ENCODE measurements at regions not wholly inside any gene's neighbourhood (a gene's known extent, or its start where the extent isn't known, plus 50 kb on each side); places are given as distances from the start of the nearest gene placed in this dataset.

DNA sequence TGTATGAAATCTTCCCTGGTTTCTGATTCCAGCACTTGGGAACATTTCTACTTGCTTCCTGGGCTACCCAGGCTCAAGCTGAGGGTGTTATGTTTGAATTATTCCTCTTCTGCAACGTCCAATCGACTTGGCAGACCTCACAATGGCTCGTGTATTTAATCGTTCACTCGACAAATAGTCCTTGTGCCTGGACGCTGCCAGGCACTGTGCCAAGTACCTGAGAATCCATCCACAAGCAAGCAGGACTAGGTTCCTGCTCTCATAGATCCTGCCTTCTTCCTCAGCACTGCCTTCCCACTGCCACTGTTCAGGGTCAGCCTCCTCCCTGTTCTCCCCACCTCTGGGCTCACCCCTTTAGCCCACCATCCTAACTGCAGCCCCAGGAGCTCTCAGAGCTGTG lies 113.3 kb downstream of the EFNB1 start:
- Histone ChIP-seq H3K36me3 (ENCODE audit: control insufficient read depth, insufficient read depth, low read length) (no peaks in the 10 kb centered on the region), H3K4me1 (ENCODE audit: control insufficient read depth, insufficient read depth, low read length) (no peaks in the 10 kb centered on the region), H3K27me3 (ENCODE audit: control insufficient read depth, insufficient read depth, low read length) (peaks cover 2% of the 10 kb centered on the region), H3K27ac (ENCODE audit: low read depth, low read length) (no peak overlapping the region), H3K9ac (ENCODE audit: low read length) (no peak overlapping the region), H3K4me3 (ENCODE audit: low read length) (no peak overlapping the region)

DNA sequence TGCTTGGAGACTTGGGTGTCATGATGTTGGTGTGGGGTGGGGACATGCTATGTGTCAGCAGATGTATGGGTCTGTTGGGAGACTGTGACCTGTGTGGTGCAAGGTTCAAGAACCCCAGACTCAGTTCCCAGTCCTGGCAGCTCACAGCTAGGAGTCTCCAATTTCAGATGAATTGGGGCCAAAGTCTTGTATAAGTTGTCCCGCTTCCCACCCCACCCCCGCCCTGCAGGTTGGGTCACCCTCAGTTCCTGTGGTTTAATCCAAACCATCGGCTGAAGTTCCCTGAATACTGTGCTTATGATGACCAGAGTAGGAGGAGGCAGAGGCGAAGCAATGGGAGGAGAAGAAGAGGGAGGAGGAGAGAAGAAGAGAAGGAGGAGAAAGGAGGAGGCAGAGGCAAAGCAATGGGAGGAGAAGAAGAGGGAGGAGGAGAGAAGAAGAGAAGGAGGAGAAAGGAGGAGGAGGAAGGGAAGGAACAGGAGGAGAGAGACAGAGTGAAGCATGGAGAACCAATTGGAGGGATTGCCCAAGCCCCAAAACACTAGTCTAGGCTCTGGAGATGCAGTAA lies 112.6 kb downstream of the EFNB1 start:
- Histone ChIP-seq H3K4me1 (ENCODE audit: control insufficient read depth, insufficient read depth, low read length) (no peaks in the 10 kb centered on the region), H3K4me3 (ENCODE audit: low read length) (no peak overlapping the region), H3K27me3 (ENCODE audit: control insufficient read depth, insufficient read depth, low read length) (peaks cover 2% of the 10 kb centered on the region), H3K36me3 (ENCODE audit: control insufficient read depth, insufficient read depth, low read length) (no peaks in the 10 kb centered on the region), H3K27ac (ENCODE audit: low read depth, low read length) (no peak overlapping the region), H3K9ac (ENCODE audit: low read length) (no peak overlapping the region)

DNA sequence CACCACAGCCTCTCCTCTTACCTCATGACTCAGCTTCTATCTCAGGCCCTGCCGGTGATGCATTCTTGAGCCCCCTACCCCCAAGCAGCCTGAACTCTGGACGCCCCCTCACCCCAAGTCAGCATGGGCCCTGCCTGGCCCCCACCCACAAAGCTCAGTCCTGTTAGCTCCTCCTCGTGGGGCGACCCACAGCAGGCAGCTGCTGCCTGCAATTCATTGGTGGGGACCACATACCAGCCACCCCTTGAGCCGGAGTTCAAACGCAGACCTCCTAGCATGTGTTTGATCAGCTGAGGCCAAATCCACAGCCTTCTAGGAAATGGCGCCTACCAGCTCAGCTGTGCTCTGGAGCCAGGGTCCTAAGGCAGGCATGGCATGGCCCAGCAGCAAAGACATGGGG lies 111.8 kb downstream of the EFNB1 start:
- H3K36me3 ChIP-seq (ENCODE audit: control insufficient read depth, insufficient read depth, low read length): no peaks in the 10 kb centered on the region
- no peak overlapping the region for H3K9ac ChIP-seq (ENCODE audit: low read length)
- H3K27ac ChIP-seq (ENCODE audit: low read depth, low read length): no peak overlapping the region
- no peaks in the 10 kb centered on the region for H3K4me1 ChIP-seq (ENCODE audit: control insufficient read depth, insufficient read depth, low read length)
- peaks cover 2% of the 10 kb centered on the region for H3K27me3 ChIP-seq (ENCODE audit: control insufficient read depth, insufficient read depth, low read length)
- H3K4me3 ChIP-seq (ENCODE audit: low read length): no peak overlapping the region

DNA sequence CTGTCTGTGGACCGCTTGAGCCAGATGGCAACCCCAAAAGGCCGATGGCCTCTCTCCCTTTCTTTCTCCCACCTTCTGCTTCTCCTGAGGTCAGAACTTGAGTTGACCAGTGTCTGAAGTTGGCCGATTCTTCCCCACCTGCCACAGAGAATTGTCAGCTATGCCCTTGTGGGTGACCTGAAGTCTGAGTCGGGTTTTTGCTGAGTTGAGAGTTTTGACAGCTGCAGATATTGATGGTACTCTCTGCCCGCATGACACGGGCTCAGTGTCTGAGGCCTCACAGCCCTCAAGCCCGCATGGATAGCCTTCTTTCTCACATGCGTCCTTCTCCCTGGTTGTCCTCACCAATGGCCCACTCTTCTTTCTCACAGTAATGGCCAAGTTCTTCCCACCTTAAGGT lies 111.0 kb downstream of the EFNB1 start:
- no peaks in the 10 kb centered on the region for H3K36me3 ChIP-seq (ENCODE audit: control insufficient read depth, insufficient read depth, low read length)
- H3K27me3 ChIP-seq (ENCODE audit: control insufficient read depth, insufficient read depth, low read length): no peaks in the 10 kb centered on the region
- no peaks in the 10 kb centered on the region for H3K4me1 ChIP-seq (ENCODE audit: control insufficient read depth, insufficient read depth, low read length)

GRCh38 chrX:68938244-68939004 lies 109.6 kb downstream of the EFNB1 start:
- Histone ChIP-seq H3K4me1 (ENCODE audit: control insufficient read depth, insufficient read depth, low read length) (no peaks in the 10 kb centered on the region), H3K4me3 (ENCODE audit: low read length) (no peak overlapping the region), H3K27me3 (ENCODE audit: control insufficient read depth, insufficient read depth, low read length) (no peaks in the 10 kb centered on the region), H3K27ac (ENCODE audit: low read depth, low read length) (no peak overlapping the region), H3K9ac (ENCODE audit: low read length) (no peak overlapping the region), H3K36me3 (ENCODE audit: control insufficient read depth, insufficient read depth, low read length) (no peaks in the 10 kb centered on the region)

More for the DNA sequence above, 111.0 kb downstream of the EFNB1 start:
- no peak overlapping the region for H3K27ac ChIP-seq (ENCODE audit: low read depth, low read length)
- H3K9ac ChIP-seq (ENCODE audit: low read length): no peak overlapping the region
- H3K4me3 ChIP-seq (ENCODE audit: low read length): no peak overlapping the region

DNA sequence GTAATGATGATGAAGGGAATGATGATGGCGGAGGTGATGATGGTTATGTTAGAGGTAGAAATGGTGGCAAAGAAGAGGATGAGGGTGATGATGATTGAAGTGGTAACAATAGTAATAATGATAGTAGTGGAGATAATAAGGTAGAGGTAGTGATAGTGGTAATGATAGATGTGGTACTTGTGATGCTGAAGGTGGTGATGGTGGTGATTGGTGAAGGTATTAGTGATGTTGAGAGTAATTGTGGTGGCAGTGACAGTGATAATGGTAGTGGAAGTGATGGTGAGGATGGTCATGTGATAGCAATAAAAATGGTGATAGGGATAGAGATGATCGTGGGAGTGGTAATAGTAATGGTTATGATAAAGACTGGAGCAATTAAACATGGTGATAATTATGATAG lies 108.8 kb downstream of the EFNB1 start:
- H3K27me3 ChIP-seq (ENCODE audit: control insufficient read depth, insufficient read depth, low read length): no peaks in the 10 kb centered on the region
- H3K27ac ChIP-seq (ENCODE audit: low read depth, low read length): no peak overlapping the region
- H3K36me3 ChIP-seq (ENCODE audit: control insufficient read depth, insufficient read depth, low read length): no peaks in the 10 kb centered on the region
- H3K9ac ChIP-seq (ENCODE audit: low read length): no peak overlapping the region
- no peak overlapping the region for H3K4me3 ChIP-seq (ENCODE audit: low read length)
- no peaks in the 10 kb centered on the region for H3K4me1 ChIP-seq (ENCODE audit: control insufficient read depth, insufficient read depth, low read length)

DNA sequence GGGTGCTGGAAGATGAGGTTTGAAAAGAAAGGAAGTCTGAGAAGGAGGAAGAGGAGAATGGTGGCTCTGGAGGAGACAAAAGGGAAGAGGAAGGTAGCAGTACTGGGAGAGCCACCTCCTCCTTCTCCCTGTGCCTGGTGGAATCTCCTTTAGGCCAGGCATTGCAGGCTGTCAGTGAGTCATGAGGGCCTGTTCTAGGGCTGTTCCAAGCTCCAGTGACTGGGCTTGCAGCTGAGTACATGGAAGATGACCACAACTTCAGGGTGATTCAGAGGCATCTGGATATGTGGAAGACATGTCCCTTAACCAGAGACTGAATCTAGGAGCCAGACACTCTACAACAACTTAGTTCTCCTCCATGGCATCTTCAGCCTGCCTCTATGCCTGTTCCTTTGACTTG lies 107.8 kb downstream of the EFNB1 start:
- Histone ChIP-seq H3K27me3 (ENCODE audit: control insufficient read depth, insufficient read depth, low read length) (no peaks in the 10 kb centered on the region), H3K4me1 (ENCODE audit: control insufficient read depth, insufficient read depth, low read length) (no peaks in the 10 kb centered on the region), H3K36me3 (ENCODE audit: control insufficient read depth, insufficient read depth, low read length) (no peaks in the 10 kb centered on the region), H3K4me3 (ENCODE audit: low read length) (no peak overlapping the region), H3K27ac (ENCODE audit: low read depth, low read length) (no peak overlapping the region), H3K9ac (ENCODE audit: low read length) (no peak overlapping the region)

DNA sequence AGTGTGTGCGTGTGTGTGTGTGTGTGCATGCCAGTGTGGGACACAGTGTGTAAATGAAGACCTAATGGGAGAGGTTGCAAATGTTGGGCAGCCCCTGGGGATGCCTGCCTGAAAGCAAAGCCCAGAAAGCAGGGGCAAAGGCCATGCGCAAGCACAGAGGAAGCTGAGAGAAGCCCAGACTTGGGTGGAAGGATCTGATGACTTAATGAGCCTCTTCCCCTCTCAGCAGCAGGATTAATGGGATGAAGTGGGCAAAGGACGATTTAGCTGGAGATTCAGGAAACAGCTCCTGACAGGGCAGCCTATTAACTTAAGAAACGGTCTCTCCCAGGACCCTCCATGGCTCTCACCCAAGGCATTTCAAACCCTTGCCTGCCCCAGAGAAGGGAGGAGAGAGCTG lies 107.3 kb downstream of the EFNB1 start:
- Histone ChIP-seq H3K27ac (ENCODE audit: low read depth, low read length) (no peak overlapping the region), H3K9ac (ENCODE audit: low read length) (no peak overlapping the region)

DNA sequence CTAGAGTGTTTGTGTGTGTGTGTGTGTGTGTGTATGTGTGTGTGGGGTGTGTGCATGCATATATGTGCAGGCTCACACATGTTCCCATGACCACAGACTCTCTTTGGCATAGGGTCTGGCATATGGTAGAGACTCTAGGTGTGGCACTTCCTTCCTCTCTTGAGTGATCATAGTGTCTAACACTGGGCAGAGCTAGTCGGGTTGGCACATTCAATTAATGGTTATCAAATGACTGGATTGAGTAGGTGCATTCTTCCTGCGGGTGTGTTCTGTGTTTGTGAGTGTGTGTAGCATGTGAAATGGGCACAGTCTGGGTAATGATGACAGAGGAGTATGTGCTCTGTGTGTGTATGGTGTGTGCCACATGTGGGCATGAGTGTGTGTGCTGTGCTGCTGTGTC lies 106.5 kb downstream of the EFNB1 start:
- H3K9ac ChIP-seq (ENCODE audit: low read length): no peak overlapping the region
- H3K36me3 ChIP-seq (ENCODE audit: control insufficient read depth, insufficient read depth, low read length): no peaks in the 10 kb centered on the region
- H3K27ac ChIP-seq (ENCODE audit: low read depth, low read length): no peak overlapping the region
- H3K27me3 ChIP-seq (ENCODE audit: control insufficient read depth, insufficient read depth, low read length): no peaks in the 10 kb centered on the region
- no peaks in the 10 kb centered on the region for H3K4me1 ChIP-seq (ENCODE audit: control insufficient read depth, insufficient read depth, low read length)
- no peak overlapping the region for H3K4me3 ChIP-seq (ENCODE audit: low read length)

More for the DNA sequence above, 107.3 kb downstream of the EFNB1 start:
- Histone ChIP-seq H3K36me3 (ENCODE audit: control insufficient read depth, insufficient read depth, low read length) (no peaks in the 10 kb centered on the region), H3K4me1 (ENCODE audit: control insufficient read depth, insufficient read depth, low read length) (no peaks in the 10 kb centered on the region), H3K4me3 (ENCODE audit: low read length) (no peak overlapping the region), H3K27me3 (ENCODE audit: control insufficient read depth, insufficient read depth, low read length) (no peaks in the 10 kb centered on the region)

DNA sequence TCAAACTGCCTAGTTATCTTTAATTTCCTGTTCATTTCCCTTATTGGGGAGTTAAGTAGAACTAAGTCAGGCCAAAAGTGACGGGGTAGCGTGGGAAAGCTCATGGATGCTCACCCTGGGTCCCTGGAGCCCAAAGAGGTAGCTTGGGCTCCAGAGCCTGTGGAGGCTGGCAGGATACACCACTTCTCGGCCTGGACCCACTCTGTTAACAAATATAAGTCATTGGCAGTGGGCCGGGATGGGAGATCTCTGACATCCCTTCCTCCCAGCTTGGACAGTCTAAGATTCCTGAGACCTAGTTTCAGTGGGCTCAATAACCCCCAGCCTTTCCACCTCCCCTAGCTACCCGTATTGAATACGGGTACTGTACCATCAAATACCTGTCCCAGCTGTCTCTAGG lies 106.1 kb downstream of the EFNB1 start:
- Histone ChIP-seq H3K27ac (ENCODE audit: low read depth, low read length) (no peak overlapping the region), H3K27me3 (ENCODE audit: control insufficient read depth, insufficient read depth, low read length) (no peaks in the 10 kb centered on the region), H3K4me3 (ENCODE audit: low read length) (no peak overlapping the region), H3K4me1 (ENCODE audit: control insufficient read depth, insufficient read depth, low read length) (no peaks in the 10 kb centered on the region), H3K9ac (ENCODE audit: low read length) (no peak overlapping the region), H3K36me3 (ENCODE audit: control insufficient read depth, insufficient read depth, low read length) (no peaks in the 10 kb centered on the region)

DNA sequence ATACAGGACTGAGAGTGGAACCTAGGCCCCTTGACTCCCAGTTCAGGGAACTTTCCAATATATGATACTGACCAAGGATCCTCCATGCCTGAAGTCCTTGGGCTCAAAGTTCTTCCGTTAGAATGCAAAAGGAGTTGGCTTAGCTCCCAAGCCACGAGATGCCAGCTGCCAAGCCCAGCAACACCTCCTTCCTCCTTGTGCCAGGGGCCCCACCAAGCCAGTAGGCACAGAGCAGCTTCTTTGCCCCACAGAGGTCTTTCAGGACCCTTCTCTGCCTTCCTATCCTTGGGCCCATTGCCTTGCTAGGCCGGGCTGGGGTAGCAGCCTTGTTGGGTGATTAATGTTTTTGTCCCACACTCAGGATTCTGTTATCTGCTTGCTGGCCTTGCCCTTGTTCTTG lies 105.6 kb downstream of the EFNB1 start:
- no peak overlapping the region for H3K4me3 ChIP-seq (ENCODE audit: low read length)
- no peak overlapping the region for H3K9ac ChIP-seq (ENCODE audit: low read length)
- no peaks in the 10 kb centered on the region for H3K36me3 ChIP-seq (ENCODE audit: control insufficient read depth, insufficient read depth, low read length)
- H3K4me1 ChIP-seq (ENCODE audit: control insufficient read depth, insufficient read depth, low read length): no peaks in the 10 kb centered on the region
- H3K27ac ChIP-seq (ENCODE audit: low read depth, low read length): no peak overlapping the region
- peaks cover 1% of the 10 kb centered on the region for H3K27me3 ChIP-seq (ENCODE audit: control insufficient read depth, insufficient read depth, low read length)

DNA sequence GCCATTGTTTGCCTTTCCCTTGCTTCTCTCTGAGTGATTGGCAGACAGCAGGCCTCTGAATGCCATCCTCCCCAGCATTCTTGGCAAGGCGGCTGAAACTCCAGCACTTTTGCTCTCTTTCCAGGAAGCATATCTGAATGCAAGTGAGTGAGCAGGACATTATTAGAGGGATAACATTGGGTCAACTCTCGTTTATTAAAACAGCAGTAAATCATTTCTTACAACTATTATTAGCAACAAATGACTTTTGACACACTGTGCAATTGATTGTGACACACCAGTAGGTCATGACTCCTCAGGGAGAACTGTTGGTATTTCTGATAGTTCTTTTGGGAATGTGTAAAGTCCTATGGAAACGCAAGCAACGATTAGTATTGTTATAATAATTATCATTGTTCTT lies 103.8 kb downstream of the EFNB1 start:
- no peak overlapping the region for H3K27ac ChIP-seq (ENCODE audit: low read depth, low read length)
- H3K36me3 ChIP-seq (ENCODE audit: control insufficient read depth, insufficient read depth, low read length): no peaks in the 10 kb centered on the region
- no peak overlapping the region for H3K4me3 ChIP-seq (ENCODE audit: low read length)
- no peak overlapping the region for H3K9ac ChIP-seq (ENCODE audit: low read length)
- no peaks in the 10 kb centered on the region for H3K4me1 ChIP-seq (ENCODE audit: control insufficient read depth, insufficient read depth, low read length)
- H3K27me3 ChIP-seq (ENCODE audit: control insufficient read depth, insufficient read depth, low read length): peaks cover 4% of the 10 kb centered on the region

GRCh38 chrX:68931345-68931744 lies 102.5 kb downstream of the EFNB1 start:
- Histone ChIP-seq H3K4me3 (ENCODE audit: low read length) (no peak overlapping the region), H3K27me3 (ENCODE audit: control insufficient read depth, insufficient read depth, low read length) (peaks cover 7% of the 10 kb centered on the region), H3K27ac (ENCODE audit: low read depth, low read length) (no peak overlapping the region), H3K4me1 (ENCODE audit: control insufficient read depth, insufficient read depth, low read length) (no peaks in the 10 kb centered on the region), H3K36me3 (ENCODE audit: control insufficient read depth, insufficient read depth, low read length) (no peaks in the 10 kb centered on the region), H3K9ac (ENCODE audit: low read length) (no peak overlapping the region)
